Endothelial cell of umbilical vein (primary cell): ENCODE measurements at regions not wholly inside any gene's neighbourhood (a gene's known extent, or its start where the extent isn't known, plus 50 kb on each side); places are given as distances from the start of the nearest gene placed in this dataset.

ENCODE experiments used
- BruUV-seq: library from RNA; stranded (reverse); fragments of 400-500 nt; replicated peaks from 2 replicates; lab custom pipeline; 2021; lab: Mats Ljungman, UMichigan
- CTCF ChIA-PET: fragments of 300-600, 350-600 bp; sonication (Branson Sonifier 250); formaldehyde crosslinking; loops from one replicate; lab custom pipeline; 2021; ENCODE audit warnings: antibody characterized with exemption, inconsistent platforms; lab: Charles Lee
- POLR2A ChIA-PET: fragments of 300-600, 350-600 bp; sonication (Branson Sonifier 250); formaldehyde crosslinking; loops from one replicate; lab custom pipeline; 2021; ENCODE audit warnings: antibody characterized with exemption, inconsistent platforms; lab: Charles Lee
- DNase-seq: peaks from one replicate; pipeline ENCODE4 v3.0.0-alpha.2; 2011; ENCODE audit warnings: low read depth, low spot score
- FAIRE-seq: peaks from 2 replicates; lab custom pipeline; 2011; peaks lifted over from hg19 to GRCh38; lab: Jason Lieb, UNC
- H2AFZ ChIP-seq: 2 replicates; pipeline ENCODE4 v1.6.0; 2012; ENCODE audit warnings: low read depth, low read length, control low read depth, inconsistent platforms
- H3K27ac ChIP-seq: 2 replicates; pipeline ENCODE4 v1.5.1; 2011; ENCODE audit warnings: low read depth, mild to moderate bottlenecking, control low read depth, low read length, moderate library complexity; ENCODE audit not compliant: insufficient read depth
- H3K27me3 ChIP-seq, 2 experiments: 2 replicates each; pipeline versions ENCODE4 v1.6.0 to v1.6.1; 2011; ENCODE audit warnings: low read length in 2 of 2, mixed read lengths in 1 of 2; ENCODE audit not compliant: control insufficient read depth in 2 of 2, insufficient read depth in 2 of 2
- H3K36me3 ChIP-seq, 2 experiments: 2 replicates in 1 of 2; 3 replicates in 1 of 2; pipeline ENCODE4 v1.5.1; 2011; ENCODE audit warnings: low read length in 2 of 2, mild to moderate bottlenecking in 1 of 2, moderate library complexity in 1 of 2; ENCODE audit not compliant: control insufficient read depth in 2 of 2, insufficient read depth in 2 of 2; ENCODE audit errors: extremely low read depth in 1 of 2
- H3K4me1 ChIP-seq: 3 replicates; pipeline ENCODE4 v1.5.1; 2011; ENCODE audit warnings: mild to moderate bottlenecking, low read length; ENCODE audit not compliant: control insufficient read depth, insufficient read depth; ENCODE audit errors: extremely low read depth
- H3K4me2 ChIP-seq: 2 replicates; pipeline ENCODE4 v1.6.1; 2011; ENCODE audit warnings: low read length, control low read depth, mixed read lengths; ENCODE audit not compliant: insufficient read depth
- H3K4me3 ChIP-seq, 3 experiments: fragments of 200-600 bp in 1 of 3; sonication (generic), shearing (Covaris generic) in 1 of 3; replicated peaks in 1 of 3; 2 replicates each; pipeline ENCODE4 v1.5.1; 2011 to 2016; ENCODE audit warnings: control low read depth in 3 of 3, low read length in 3 of 3, mild to moderate bottlenecking in 2 of 3, inconsistent platforms in 1 of 3, low read depth in 1 of 3, moderate library complexity in 1 of 3; ENCODE audit not compliant: insufficient read depth in 1 of 3
- H3K79me2 ChIP-seq: 2 replicates; pipeline ENCODE4 v1.6.0; 2012; ENCODE audit warnings: low read length, inconsistent platforms; ENCODE audit not compliant: control insufficient read depth, insufficient read depth
- H3K9ac ChIP-seq: replicated peaks from 2 replicates; pipeline ENCODE3; 2011; ENCODE audit warnings: low read length, control low read depth; ENCODE audit not compliant: insufficient read depth; ENCODE audit errors: extremely low read depth
- H3K9me1 ChIP-seq: replicated peaks from 3 replicates; pipeline ENCODE4 v1.6.0; 2011; ENCODE audit warnings: mild to moderate bottlenecking, low read length; ENCODE audit not compliant: control insufficient read depth, insufficient read depth; ENCODE audit errors: extremely low read depth
- H3K9me3 ChIP-seq: replicated peaks from 2 replicates; pipeline ENCODE4 v1.5.1; 2012; ENCODE audit warnings: low read length, inconsistent platforms; ENCODE audit not compliant: control insufficient read depth, insufficient read depth
- H4K20me1 ChIP-seq: replicated peaks from 2 replicates; pipeline ENCODE3; 2011; ENCODE audit warnings: mild to moderate bottlenecking, low read length; ENCODE audit not compliant: control insufficient read depth, insufficient read depth; ENCODE audit errors: extremely low read depth
- CTCF ChIP-seq, 2 donors: IDR thresholded peaks; 1 replicate in 1 of 2; 2 replicates in 1 of 2; pipeline ENCODE4 v1.5.1; 2011; ENCODE audit warnings: low read length in 2 of 2, mild to moderate bottlenecking in 2 of 2, moderate library complexity in 2 of 2, control low read depth in 1 of 2, inconsistent platforms in 1 of 2, low read depth in 1 of 2; ENCODE audit not compliant: insufficient read depth in 1 of 2; ENCODE audit errors: extremely low read depth in 1 of 2
- EZH2 ChIP-seq: IDR thresholded peaks from 2 replicates; pipeline ENCODE4 v1.6.1; 2012; ENCODE audit warnings: borderline replicate concordance, low read depth, mild to moderate bottlenecking, moderate library complexity, low read length, inconsistent platforms; ENCODE audit not compliant: severe bottlenecking
- FOS ChIP-seq: IDR thresholded peaks from 2 replicates; pipeline ENCODE4 v1.6.1; 2011; ENCODE audit warnings: mild to moderate bottlenecking, low read length, moderate library complexity, borderline replicate concordance; ENCODE audit not compliant: insufficient read depth
- GATA2 ChIP-seq: IDR thresholded peaks from 2 replicates; pipeline ENCODE4 v1.7.0; 2011; ENCODE audit warnings: low read depth, mild to moderate bottlenecking, moderate library complexity, mixed read lengths, low read length; ENCODE audit not compliant: insufficient read length, insufficient read depth
- JUN ChIP-seq: IDR thresholded peaks from 2 replicates; pipeline ENCODE4 v1.6.1; 2011; ENCODE audit warnings: borderline replicate concordance, low read depth; ENCODE audit not compliant: insufficient read length, insufficient read depth
- MAX ChIP-seq: IDR thresholded peaks from 2 replicates; pipeline ENCODE4 v1.6.1; 2011; ENCODE audit not compliant: insufficient read depth, insufficient read length
- MYC ChIP-seq: IDR thresholded peaks from one replicate; pipeline ENCODE4 v1.6.1; 2011; ENCODE audit warnings: mild to moderate bottlenecking, low read depth, low read length
- POLR2A ChIP-seq: IDR thresholded peaks from 2 replicates; pipeline ENCODE4 v1.6.1; 2012; ENCODE audit warnings: low read depth, mild to moderate bottlenecking, control low read depth, low read length
- POLR2AphosphoS5 ChIP-seq: IDR thresholded peaks from 2 replicates; pipeline ENCODE4 v1.6.1; 2012; ENCODE audit warnings: low read depth, mild to moderate bottlenecking, control low read depth, low read length, moderate library complexity; ENCODE audit not compliant: insufficient read depth
- dilution Hi-C: fragments of 300-500 bp; cut with MboI; formaldehyde crosslinking; loops from one replicate; pipeline ENCODE4 v1.15.0; 2019; ENCODE audit warnings: low sequenced_read_pairs; ENCODE audit not compliant: extremely low pct_ligation_motif_present
- intact Hi-C: fragments of 100-400 bp; cut with micrococcal nuclease; formaldehyde crosslinking; loops from one replicate; pipeline ENCODE4 v1.10.0; 2022

- intact Hi-C loops (no loop called here), dilution Hi-C loops (loop anchor here (25.0 kb wide), 1 partner anchor 354 kb away; no protein-coding TSS in a partner anchor)
- H3K4me3 ChIP-seq: no peak overlapping the region
- no peaks in the 10 kb centered on the region for H3K9me3 ChIP-seq
- POLR2A ChIA-PET: no interaction called here
- no peaks in the 10 kb centered on the region for H4K20me1 ChIP-seq
- no peaks in the 10 kb centered on the region for H3K79me2 ChIP-seq
- no peaks in the 10 kb centered on the region for H3K27me3 ChIP-seq
- H3K4me1 ChIP-seq: no peaks in the 10 kb centered on the region
- DNase-seq (no peak), FAIRE-seq (no peak)
- CTCF ChIA-PET: interaction anchor here (0.9 kb wide), 1 partner anchor 10 kb away, joined by 3 read pairs; no protein-coding TSS in a partner anchor
- no peak for TF ChIP-seq CTCF (IDR thresholded peaks at IDR 0.05; ENCODE audit: extremely low read depth in 1 of 2, insufficient read depth in 1 of 2, low read depth in 1 of 2, low read length in 2 of 2)
- TF ChIP-seq MYC: no peak
- TF ChIP-seq POLR2AphosphoS5: no peak
- no peak overlapping the region for H3K27ac ChIP-seq
- H3K4me2 ChIP-seq: no peak overlapping the region
- BruUV-seq: no TSS peak
- H2AFZ ChIP-seq: no peak overlapping the region
- H3K9ac ChIP-seq: no peak overlapping the region
- H3K36me3 ChIP-seq: no peaks in the 10 kb centered on the region
- no peaks in the 10 kb centered on the region for H3K9me1 ChIP-seq
Measured at GRCh38 chr3:158908187-158908734, 106.4 kb downstream of the MFSD1 start.

GRCh38 chr3:158909870-158910269, 108.0 kb downstream of the MFSD1 start:
- H2AFZ ChIP-seq: no peak overlapping the region
- no peak for DNase-seq
- no peak overlapping the region for H3K4me2 ChIP-seq
- dilution Hi-C loops (loop anchor here (25.0 kb wide), 1 partner anchor 352 kb away; no protein-coding TSS in a partner anchor), intact Hi-C loops (no loop called here)
- no peaks in the 10 kb centered on the region for H3K79me2 ChIP-seq
- no peaks in the 10 kb centered on the region for H3K4me1 ChIP-seq
- ChIA-PET POLR2A (no interaction called here), CTCF (interaction anchor here (0.8 to 4.8 kb wide), 3 partner anchors 64 to 350 kb away, joined by 3 to 26 read pairs (median 3); no protein-coding TSS in a partner anchor)
- H4K20me1 ChIP-seq: no peaks in the 10 kb centered on the region
- no peak overlapping the region for H3K4me3 ChIP-seq
- H3K36me3 ChIP-seq: no peaks in the 10 kb centered on the region
- H3K9me3 ChIP-seq: no peaks in the 10 kb centered on the region
- TF ChIP-seq CTCF (IDR thresholded peaks at IDR 0.05; ENCODE audit: extremely low read depth in 1 of 2, insufficient read depth in 1 of 2, low read depth in 1 of 2, low read length in 2 of 2) (no peak), FOS (no peak), JUN (no peak), POLR2AphosphoS5 (no peak), EZH2 (no peak), MAX (no peak), MYC (no peak), GATA2 (no peak), POLR2A (no peak)
- no TSS peak for BruUV-seq
- no peak overlapping the region for H3K27ac ChIP-seq
- no peak overlapping the region for H3K9ac ChIP-seq
- H3K27me3 ChIP-seq: no peaks in the 10 kb centered on the region
- no peaks in the 10 kb centered on the region for H3K9me1 ChIP-seq
- FAIRE-seq: no peak
